ENCODE measurements at regions not wholly inside any gene's neighbourhood (a gene's known extent, or its start where the extent isn't known, plus 50 kb on each side); places are given as distances from the start of the nearest gene placed in this dataset.
"Not testable (repeated sequence)": the region's sequence is repeated elsewhere in the genome, so short reads cannot be mapped to it uniquely, and the experiment has no call there.

GRCh38 chr2:11949732-11950523 lies 203.5 kb downstream of the LPIN1 start:
- no peak overlapping the region for H3K27ac Mint-ChIP-seq
- H3K36me3 Mint-ChIP-seq = no peaks in the 10 kb centered on the region
- no peak for TF ChIP-seq CTCF (conservative IDR thresholded peaks at IDR 0.05)
- H3K4me3 Mint-ChIP-seq = no peak overlapping the region
- peaks cover 5% of the 10 kb centered on the region for H3K27me3 Mint-ChIP-seq
- H3K9me3 Mint-ChIP-seq = no peaks in the 10 kb centered on the region
- no peak for DNase-seq (ENCODE audit: extremely low spot score, unreplicated experiment)
- no peaks in the 10 kb centered on the region for H3K4me1 Mint-ChIP-seq (ENCODE audit: unreplicated experiment)

GRCh38 chr2:11950896-11951295 lies 204.5 kb downstream of the LPIN1 start:
- no peaks in the 10 kb centered on the region for H3K36me3 Mint-ChIP-seq
- no peaks in the 10 kb centered on the region for H3K9me3 Mint-ChIP-seq
- no peak overlapping the region for H3K27ac Mint-ChIP-seq
- no peak for TF ChIP-seq CTCF (conservative IDR thresholded peaks at IDR 0.05)
- DNase-seq (ENCODE audit: extremely low spot score, unreplicated experiment) = no peak
- H3K4me3 Mint-ChIP-seq = no peak overlapping the region
- H3K4me1 Mint-ChIP-seq (ENCODE audit: unreplicated experiment) = no peaks in the 10 kb centered on the region
- peaks cover 12% of the 10 kb centered on the region for H3K27me3 Mint-ChIP-seq

GRCh38 chr2:11951492-11951891 lies 205.1 kb downstream of the LPIN1 start:
- H3K27ac Mint-ChIP-seq; DNase-seq (ENCODE audit: extremely low spot score, unreplicated experiment); H3K4me1 Mint-ChIP-seq (ENCODE audit: unreplicated experiment); H3K36me3 Mint-ChIP-seq; H3K4me3 Mint-ChIP-seq; H3K9me3 Mint-ChIP-seq: not testable (repeated sequence)
- peaks cover 12% of the 10 kb centered on the region for H3K27me3 Mint-ChIP-seq

- H3K27me3 Mint-ChIP-seq = peaks cover 15% of the 10 kb centered on the region
- H3K27ac Mint-ChIP-seq = no peak overlapping the region
- no peaks in the 10 kb centered on the region for H3K4me1 Mint-ChIP-seq (ENCODE audit: unreplicated experiment)
- DNase-seq (ENCODE audit: extremely low spot score, unreplicated experiment) = no peak
- no peak for TF ChIP-seq CTCF (conservative IDR thresholded peaks at IDR 0.05)
- no peak overlapping the region for H3K4me3 Mint-ChIP-seq
- no peaks in the 10 kb centered on the region for H3K9me3 Mint-ChIP-seq
- H3K36me3 Mint-ChIP-seq = no peaks in the 10 kb centered on the region
Measured at GRCh38 chr2:11953258-11953657, 206.8 kb downstream of the LPIN1 start.

GRCh38 chr2:11955314-11955713 lies 208.9 kb downstream of the LPIN1 start:
- TF ChIP-seq CTCF (conservative IDR thresholded peaks at IDR 0.05) = no peak
- H3K27me3 Mint-ChIP-seq = peaks cover 15% of the 10 kb centered on the region
- no peak for DNase-seq (ENCODE audit: extremely low spot score, unreplicated experiment)
- H3K4me1 Mint-ChIP-seq (ENCODE audit: unreplicated experiment) = no peaks in the 10 kb centered on the region
- no peaks in the 10 kb centered on the region for H3K36me3 Mint-ChIP-seq
- no peak overlapping the region for H3K4me3 Mint-ChIP-seq
- H3K27ac Mint-ChIP-seq = no peak overlapping the region
- no peaks in the 10 kb centered on the region for H3K9me3 Mint-ChIP-seq

- no peak overlapping the region for H3K4me3 Mint-ChIP-seq
- TF ChIP-seq CTCF (conservative IDR thresholded peaks at IDR 0.05) = no peak
- H3K4me1 Mint-ChIP-seq (ENCODE audit: unreplicated experiment) = no peaks in the 10 kb centered on the region
- H3K27me3 Mint-ChIP-seq = peaks cover 15% of the 10 kb centered on the region
- H3K9me3 Mint-ChIP-seq = no peaks in the 10 kb centered on the region
- no peak for DNase-seq (ENCODE audit: extremely low spot score, unreplicated experiment)
- H3K36me3 Mint-ChIP-seq = no peaks in the 10 kb centered on the region
- H3K27ac Mint-ChIP-seq = no peak overlapping the region
Measured at GRCh38 chr2:11955884-11956291, 209.5 kb downstream of the LPIN1 start.
